MM.1S (cell line): ENCODE measurements at regions not wholly inside any gene's neighbourhood (a gene's known extent, or its start where the extent isn't known, plus 50 kb on each side); places are given as distances from the start of the nearest gene placed in this dataset.
A peak's percentile ranks its signal among the peaks of the same experiment; 100 is the strongest.

Experiments
- DNase-seq: peaks from one replicate; pipeline ENCODE4 v3.0.0-alpha.2; 2015
- H2AFZ ChIP-seq: fragments of 300-600 bp; sonication (generic); 2 replicates; pipeline ENCODE4 v1.6.0; 2016; ENCODE audit warnings: antibody characterized with exemption, low read length
- H3F3A ChIP-seq: fragments of 300-600 bp; sonication (generic); 2 replicates; pipeline ENCODE4 v1.6.1; 2016; ENCODE audit warnings: mild to moderate bottlenecking, antibody characterized with exemption, low read length, moderate library complexity, mixed read lengths; ENCODE audit not compliant: insufficient read depth
- H3K27ac ChIP-seq: fragments of 300-600 bp; sonication (generic); 2 replicates; pipeline ENCODE4 v1.5.1; 2016; ENCODE audit warnings: mild to moderate bottlenecking, low read length
- H3K27me3 ChIP-seq: fragments of 300-600 bp; sonication (generic); replicated peaks from 2 replicates; pipeline ENCODE4 v1.6.0; 2016; ENCODE audit warnings: low read length; ENCODE audit not compliant: insufficient read depth
- H3K36me3 ChIP-seq: fragments of 300-600 bp; sonication (generic); replicated peaks from 2 replicates; pipeline ENCODE4 v1.6.1; 2016; ENCODE audit warnings: mild to moderate bottlenecking, low read length, mixed read lengths; ENCODE audit not compliant: insufficient read depth
- H3K4me1 ChIP-seq: fragments of 300-600 bp; sonication (generic); 2 replicates; pipeline ENCODE4 v1.6.1; 2016; ENCODE audit warnings: low read length, mixed read lengths
- H3K4me2 ChIP-seq: fragments of 300-600 bp; sonication (generic); 2 replicates; pipeline ENCODE4 v1.6.0; 2016; ENCODE audit warnings: low read depth, low read length
- H3K4me3 ChIP-seq: fragments of 300-600 bp; sonication (generic); 2 replicates; pipeline ENCODE4 v1.5.1; 2016; ENCODE audit warnings: low read length, mixed read lengths
- H3K79me2 ChIP-seq: fragments of 300-600 bp; sonication (generic); 2 replicates; pipeline ENCODE4 v1.6.1; 2016; ENCODE audit warnings: mixed run types, low read length, mixed read lengths
- H3K9ac ChIP-seq: fragments of 300-600 bp; sonication (generic); 2 replicates; pipeline ENCODE4 v1.6.1; 2016; ENCODE audit warnings: low read length, mixed read lengths
- H3K9me2 ChIP-seq: fragments of 300-600 bp; sonication (generic); replicated peaks from 2 replicates; pipeline ENCODE4 v1.6.1; 2016; ENCODE audit warnings: mild to moderate bottlenecking, low read length, mixed read lengths; ENCODE audit not compliant: insufficient read depth
- H3K9me3 ChIP-seq: fragments of 300-600 bp; sonication (generic); replicated peaks from 2 replicates; pipeline ENCODE4 v1.6.1; 2016; ENCODE audit warnings: mild to moderate bottlenecking, low read length, mixed read lengths; ENCODE audit not compliant: insufficient read depth
- H4K20me1 ChIP-seq: fragments of 300-600 bp; sonication (generic); 2 replicates; pipeline ENCODE4 v1.6.1; 2016; ENCODE audit warnings: mild to moderate bottlenecking, low read length, moderate library complexity, mixed read lengths; ENCODE audit not compliant: insufficient read depth
- EZH2 ChIP-seq: fragments of 300-600 bp; sonication (generic); optimal IDR thresholded peaks from 2 replicates; pipeline ENCODE3; 2017; ENCODE audit warnings: low read depth, mild to moderate bottlenecking, antibody characterized with exemption, low read length, mixed read lengths
- EZH2phosphoT487 ChIP-seq: fragments of 300-600 bp; sonication (generic); IDR thresholded peaks from 2 replicates; pipeline ENCODE4 v1.6.1; 2018; ENCODE audit warnings: antibody characterized with exemption, low read length
- TF ChIP-seq, protein P1 (sequence below): fragments of 300-600 bp; sonication (generic); IDR thresholded peaks from 2 replicates; pipeline ENCODE4 v1.5.1; 2016; ENCODE audit warnings: antibody characterized with exemption, low read length, mixed read lengths

DNA sequence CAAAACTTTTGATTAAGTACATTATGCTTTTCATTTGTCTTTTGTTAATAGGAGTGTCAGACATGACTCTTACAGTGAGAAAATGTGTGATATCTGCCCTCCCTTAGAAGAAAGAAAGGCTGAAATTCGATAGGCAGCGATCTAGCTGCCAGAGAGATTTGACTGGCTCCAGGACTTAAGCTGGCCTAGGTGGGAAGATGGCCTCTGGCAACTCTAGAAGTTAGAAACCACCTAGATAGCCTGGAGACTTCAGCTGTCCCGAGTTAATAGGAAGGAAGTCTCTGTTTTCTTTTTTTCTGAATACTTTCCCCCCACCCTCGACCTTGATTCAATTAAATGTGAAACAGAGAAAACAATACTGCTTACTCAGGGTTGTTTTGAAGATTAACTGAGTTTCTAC lies 1194.7 kb upstream of the CRIM1 start:
- no peaks in the 10 kb centered on the region for H3K9me3 ChIP-seq
- no peak overlapping the region for H2AFZ ChIP-seq
- H3K36me3 ChIP-seq: no peaks in the 10 kb centered on the region
- no peaks in the 10 kb centered on the region for H3F3A ChIP-seq
- no peak overlapping the region for H3K9ac ChIP-seq
- no peaks in the 10 kb centered on the region for H3K9me2 ChIP-seq
- no peak overlapping the region for H3K4me3 ChIP-seq
- H3K4me2 ChIP-seq: peak overlapping the region; percentile 11; the same call in 1 of the 2 replicates
- H4K20me1 ChIP-seq: no peaks in the 10 kb centered on the region
- H3K27ac ChIP-seq: no peak overlapping the region; the same call in 1 of the 2 replicates
- peaks cover 22% of the 10 kb centered on the region for H3K4me1 ChIP-seq
- peak; percentile 74 for DNase-seq
- no peak for TF ChIP-seq EZH2phosphoT487
- TF ChIP-seq EZH2: no peak
- TF ChIP-seq, protein P1, sequence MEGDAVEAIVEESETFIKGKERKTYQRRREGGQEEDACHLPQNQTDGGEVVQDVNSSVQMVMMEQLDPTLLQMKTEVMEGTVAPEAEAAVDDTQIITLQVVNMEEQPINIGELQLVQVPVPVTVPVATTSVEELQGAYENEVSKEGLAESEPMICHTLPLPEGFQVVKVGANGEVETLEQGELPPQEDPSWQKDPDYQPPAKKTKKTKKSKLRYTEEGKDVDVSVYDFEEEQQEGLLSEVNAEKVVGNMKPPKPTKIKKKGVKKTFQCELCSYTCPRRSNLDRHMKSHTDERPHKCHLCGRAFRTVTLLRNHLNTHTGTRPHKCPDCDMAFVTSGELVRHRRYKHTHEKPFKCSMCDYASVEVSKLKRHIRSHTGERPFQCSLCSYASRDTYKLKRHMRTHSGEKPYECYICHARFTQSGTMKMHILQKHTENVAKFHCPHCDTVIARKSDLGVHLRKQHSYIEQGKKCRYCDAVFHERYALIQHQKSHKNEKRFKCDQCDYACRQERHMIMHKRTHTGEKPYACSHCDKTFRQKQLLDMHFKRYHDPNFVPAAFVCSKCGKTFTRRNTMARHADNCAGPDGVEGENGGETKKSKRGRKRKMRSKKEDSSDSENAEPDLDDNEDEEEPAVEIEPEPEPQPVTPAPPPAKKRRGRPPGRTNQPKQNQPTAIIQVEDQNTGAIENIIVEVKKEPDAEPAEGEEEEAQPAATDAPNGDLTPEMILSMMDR: no peak
- no peaks in the 10 kb centered on the region for H3K79me2 ChIP-seq
- no peaks in the 10 kb centered on the region for H3K27me3 ChIP-seq

DNA sequence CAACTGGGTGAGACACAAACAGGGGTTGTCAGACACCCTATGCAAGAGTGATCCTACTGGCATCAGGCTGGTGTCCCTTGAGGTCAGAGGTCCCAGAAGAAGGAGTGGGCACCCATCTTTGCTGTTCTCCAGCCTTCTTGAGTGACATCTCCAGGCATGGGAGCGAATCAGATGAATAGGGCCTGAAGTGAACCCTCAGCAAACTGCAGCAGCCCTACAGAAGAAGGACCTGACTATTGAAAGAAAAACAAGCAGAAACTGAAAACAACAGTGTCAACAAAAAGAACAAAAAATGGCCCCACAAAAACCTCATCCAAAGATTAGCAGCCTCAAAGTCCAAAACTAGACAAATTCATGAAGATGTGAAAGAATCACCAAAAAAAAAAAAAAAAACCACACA lies 1229.7 kb upstream of the CRIM1 start:
- 0 out of 2 replicates have a peak overlapping the region, but pooled peaks have one; percentile 12 for H2AFZ ChIP-seq

DNA sequence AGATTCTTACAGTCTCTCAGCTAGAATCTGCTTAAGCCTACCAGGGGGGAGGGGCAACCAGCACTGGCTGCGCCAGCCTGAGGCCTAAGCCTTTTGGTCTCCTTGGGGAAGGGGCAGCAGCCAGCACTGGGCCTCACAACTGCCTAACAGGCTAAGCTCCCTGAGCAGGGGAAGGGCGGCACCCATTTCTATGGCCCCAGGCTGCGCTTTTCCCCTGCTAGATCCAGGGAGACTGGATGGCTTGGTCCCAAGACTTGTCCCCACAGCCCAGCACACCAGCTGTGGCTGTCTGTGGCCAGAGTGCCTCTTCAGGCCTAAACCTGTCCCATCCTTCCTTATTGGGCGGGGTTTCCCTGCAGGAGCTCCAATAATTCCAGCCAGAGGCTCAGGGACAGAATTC lies 1230.3 kb upstream of the CRIM1 start:
- Histone ChIP-seq H3K9me2 (no peaks in the 10 kb centered on the region), H3K36me3 (no peaks in the 10 kb centered on the region), H3K4me1 (peaks cover 26% of the 10 kb centered on the region), H3K79me2 (no peaks in the 10 kb centered on the region), H3F3A (0 out of 2 replicates have a peak, but pooled peaks cover 12% of the 10 kb centered on the region), H3K9me3 (no peaks in the 10 kb centered on the region), H3K4me3 (no peak overlapping the region), H3K4me2 (peak overlapping the region; percentile 18; the same call in 1 of the 2 replicates), H4K20me1 (no peaks in the 10 kb centered on the region), H3K27ac (no peak overlapping the region), H3K27me3 (no peaks in the 10 kb centered on the region), H3K9ac (no peak overlapping the region), H2AFZ (0 out of 2 replicates have a peak overlapping the region, but pooled peaks have one; percentile 12)
- DNase-seq: no peak
- TF ChIP-seq EZH2phosphoT487: no peak
- TF ChIP-seq, protein P1: no peak
- no peak for TF ChIP-seq EZH2

More for the DNA sequence above, 1229.7 kb upstream of the CRIM1 start:
- Histone ChIP-seq H3K4me1 (peaks cover 26% of the 10 kb centered on the region), H3K27ac (peak overlapping the region; percentile 22; the same call in 1 of the 2 replicates), H3K9me3 (no peaks in the 10 kb centered on the region), H3K9ac (no peak overlapping the region), H3K27me3 (no peaks in the 10 kb centered on the region), H4K20me1 (no peaks in the 10 kb centered on the region), H3F3A (0 out of 2 replicates have a peak, but pooled peaks cover 12% of the 10 kb centered on the region), H3K36me3 (no peaks in the 10 kb centered on the region), H3K9me2 (no peaks in the 10 kb centered on the region), H3K4me3 (no peak overlapping the region), H3K79me2 (no peaks in the 10 kb centered on the region), H3K4me2 (peak overlapping the region; percentile 18; the same call in 1 of the 2 replicates)
- TF ChIP-seq EZH2 (no peak), EZH2phosphoT487 (no peak)
- TF ChIP-seq, protein P1: no peak
- DNase-seq: peak; percentile 67
